GM04503 (cell line): ENCODE measurements at regions not wholly inside any gene's neighbourhood (a gene's known extent, or its start where the extent isn't known, plus 50 kb on each side); places are given as distances from the start of the nearest gene placed in this dataset.

Source experiments
- DNase-seq: peaks from one replicate; pipeline ENCODE4 v3.0.0-alpha.2; 2012; ENCODE audit warnings: low read depth

DNA sequence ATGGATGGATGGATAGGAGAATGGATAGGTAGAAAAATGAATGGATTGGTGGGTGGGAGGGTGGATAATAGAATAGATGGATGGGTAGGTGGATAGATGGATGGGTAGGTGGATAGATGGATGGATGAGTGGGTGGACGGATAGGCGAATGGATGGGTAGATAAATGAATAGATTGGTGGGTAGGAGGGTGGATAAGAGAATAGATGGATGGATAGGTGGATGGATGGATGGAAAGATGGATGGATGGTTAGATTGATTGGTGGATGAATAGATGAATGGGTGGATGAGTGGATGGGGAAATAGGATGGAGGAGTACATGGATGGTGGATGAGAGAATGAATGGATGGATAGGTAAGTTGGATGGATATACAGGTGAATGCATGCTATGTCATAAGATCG is 110.5 kb downstream of the CEBPB start:
- no peak for DNase-seq

DNA sequence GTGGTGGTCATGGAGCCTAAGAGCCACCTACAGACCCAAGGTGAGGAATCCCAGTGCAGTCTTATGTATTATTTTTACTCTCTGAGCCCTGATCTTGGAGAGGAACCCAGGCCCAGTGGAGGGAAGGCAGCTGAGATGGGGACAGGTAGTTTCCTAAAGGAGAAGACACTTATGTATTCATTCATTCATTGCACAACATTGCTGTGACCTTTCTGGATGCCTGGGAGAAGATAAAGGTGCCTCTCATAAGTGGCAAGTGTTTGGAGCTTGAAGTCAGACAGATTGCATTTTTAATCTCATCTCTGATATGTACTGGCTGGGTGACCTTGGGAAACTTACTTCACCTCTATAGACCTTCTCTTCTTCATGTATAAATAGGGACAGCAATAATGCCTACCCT is 111.1 kb downstream of the CEBPB start:
- no peak for DNase-seq

DNA sequence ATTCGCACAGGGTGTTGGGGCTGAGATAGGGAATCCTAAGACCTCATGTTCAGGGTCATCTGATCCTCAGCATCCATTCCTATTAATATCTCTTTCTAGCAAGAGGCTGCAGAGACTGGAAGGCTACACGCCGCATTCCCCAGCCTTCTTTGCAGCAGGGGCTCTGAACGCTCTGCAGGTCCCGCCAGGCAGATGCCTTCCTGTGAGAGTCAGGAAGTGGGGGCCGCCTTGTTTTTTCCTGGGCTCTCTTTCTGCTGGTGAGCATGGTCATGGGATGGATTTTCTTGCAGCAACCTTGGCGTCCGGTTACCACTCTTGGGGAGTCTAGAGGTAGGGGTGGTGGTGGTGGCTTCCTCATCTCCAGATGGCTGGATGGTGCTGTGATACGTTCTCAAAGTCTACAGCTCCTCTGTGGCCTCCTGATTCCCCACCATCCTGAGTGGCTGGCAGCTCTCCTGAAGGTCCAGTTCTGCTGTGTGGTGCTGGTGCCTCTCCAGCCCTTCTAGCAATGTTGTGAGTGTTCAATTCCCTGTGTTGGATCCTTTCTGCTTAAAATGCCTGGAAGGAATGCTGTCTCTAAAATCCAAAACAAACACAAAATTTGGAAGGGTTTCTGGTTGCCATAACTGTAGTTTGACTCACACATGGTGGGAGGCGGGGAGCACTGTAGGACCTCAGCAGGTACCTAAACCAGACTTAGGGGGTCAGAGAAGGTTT is 111.9 kb downstream of the CEBPB start:
- no peak for DNase-seq

DNA sequence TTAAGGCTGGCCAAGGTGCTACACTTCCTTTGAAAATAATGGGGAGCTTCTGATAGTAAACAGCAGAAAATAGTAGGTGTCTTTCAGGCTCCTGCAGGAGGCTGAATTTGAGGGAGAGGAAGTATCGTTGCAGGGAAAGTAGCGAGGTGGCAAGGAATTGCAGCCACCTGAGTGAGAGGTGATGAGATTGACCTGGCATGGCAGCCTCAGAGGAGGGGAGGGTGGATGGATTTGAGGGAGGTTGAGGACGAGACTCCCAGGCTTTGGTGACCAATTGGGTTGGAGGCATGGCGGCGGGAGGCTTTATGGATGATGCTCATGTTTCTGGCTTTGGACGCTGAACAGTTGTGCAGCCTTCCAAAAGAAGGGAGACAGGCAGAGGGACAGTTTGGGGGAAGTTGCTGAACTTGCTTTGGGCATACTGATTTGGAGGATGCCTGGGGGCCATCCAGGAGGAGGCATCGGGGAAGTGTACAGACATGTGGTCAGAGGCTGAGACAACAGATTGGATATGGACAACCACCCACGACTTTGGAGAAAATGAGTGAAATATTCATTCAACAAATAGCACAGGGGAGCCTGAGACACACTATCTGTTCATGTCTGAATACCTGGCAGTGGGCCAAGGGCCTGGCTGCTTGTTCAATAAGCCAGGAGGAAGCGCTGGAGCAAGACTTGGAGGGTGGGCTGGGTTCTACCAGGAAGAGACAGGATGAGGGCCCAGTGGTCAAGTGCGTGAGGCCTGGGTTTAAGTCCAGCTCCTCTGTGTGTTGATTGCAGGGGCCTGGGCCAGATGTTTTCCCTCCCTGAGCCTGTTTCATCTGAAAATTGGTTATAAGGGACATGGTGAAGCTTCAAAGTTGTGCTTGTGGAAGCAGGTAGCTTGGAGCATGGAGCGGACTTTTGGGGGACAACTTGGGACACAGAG is 113.2 kb downstream of the CEBPB start:
- DNase-seq: no peak

DNA sequence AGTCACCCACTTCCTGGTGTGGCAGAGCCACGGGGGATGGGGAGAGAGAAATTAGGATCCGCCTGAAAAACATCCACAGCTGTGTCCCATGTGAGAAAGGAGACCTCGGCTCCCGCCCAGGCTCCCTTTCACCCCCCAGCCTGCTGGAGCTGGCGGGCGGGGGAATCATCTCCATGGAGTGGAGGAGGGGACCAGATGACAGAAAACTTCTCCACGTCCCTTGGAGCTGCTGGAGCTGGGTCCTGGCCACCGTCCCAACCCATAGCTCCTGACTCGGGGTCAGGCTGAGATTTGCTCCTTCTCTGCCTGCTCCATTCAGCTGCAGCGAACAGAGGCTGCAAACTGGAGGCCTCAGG is 113.8 kb downstream of the CEBPB start:
- peak; percentile 68 for DNase-seq

DNA sequence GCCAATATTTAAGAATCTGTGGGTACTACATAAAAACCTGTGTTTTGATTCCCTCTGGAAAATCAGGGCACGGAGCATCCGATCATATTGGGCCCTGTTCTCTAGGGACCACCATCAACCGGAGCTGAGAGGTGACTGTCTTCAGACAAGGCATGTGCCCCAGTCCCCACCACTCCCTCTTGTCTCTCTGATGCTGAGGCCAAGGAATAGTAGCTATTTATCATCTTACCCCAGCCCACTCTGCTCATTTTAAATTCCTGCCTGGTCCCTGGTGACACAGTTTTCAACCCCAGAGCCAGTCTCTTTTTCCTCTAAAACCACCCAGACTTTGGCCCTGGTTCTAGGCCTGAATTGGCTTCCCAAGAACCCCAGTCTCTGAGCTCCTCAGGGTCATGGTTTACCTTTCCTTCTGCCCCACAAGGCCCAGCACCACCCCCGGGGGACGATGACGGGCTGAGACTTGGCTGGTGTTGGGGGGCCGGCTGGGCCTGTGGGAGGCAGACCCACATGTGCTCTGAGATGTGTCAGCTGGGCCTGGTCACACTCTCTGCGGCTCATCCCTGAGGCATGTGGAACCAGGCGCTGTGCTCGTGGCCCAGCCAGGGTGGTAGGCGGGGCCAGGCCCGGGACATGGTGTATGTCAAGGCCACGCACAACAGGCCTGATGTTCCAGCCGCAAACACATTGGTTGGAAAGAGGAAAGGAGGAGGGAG is 114.4 kb downstream of the CEBPB start:
- peak; percentile 95 for DNase-seq

DNA sequence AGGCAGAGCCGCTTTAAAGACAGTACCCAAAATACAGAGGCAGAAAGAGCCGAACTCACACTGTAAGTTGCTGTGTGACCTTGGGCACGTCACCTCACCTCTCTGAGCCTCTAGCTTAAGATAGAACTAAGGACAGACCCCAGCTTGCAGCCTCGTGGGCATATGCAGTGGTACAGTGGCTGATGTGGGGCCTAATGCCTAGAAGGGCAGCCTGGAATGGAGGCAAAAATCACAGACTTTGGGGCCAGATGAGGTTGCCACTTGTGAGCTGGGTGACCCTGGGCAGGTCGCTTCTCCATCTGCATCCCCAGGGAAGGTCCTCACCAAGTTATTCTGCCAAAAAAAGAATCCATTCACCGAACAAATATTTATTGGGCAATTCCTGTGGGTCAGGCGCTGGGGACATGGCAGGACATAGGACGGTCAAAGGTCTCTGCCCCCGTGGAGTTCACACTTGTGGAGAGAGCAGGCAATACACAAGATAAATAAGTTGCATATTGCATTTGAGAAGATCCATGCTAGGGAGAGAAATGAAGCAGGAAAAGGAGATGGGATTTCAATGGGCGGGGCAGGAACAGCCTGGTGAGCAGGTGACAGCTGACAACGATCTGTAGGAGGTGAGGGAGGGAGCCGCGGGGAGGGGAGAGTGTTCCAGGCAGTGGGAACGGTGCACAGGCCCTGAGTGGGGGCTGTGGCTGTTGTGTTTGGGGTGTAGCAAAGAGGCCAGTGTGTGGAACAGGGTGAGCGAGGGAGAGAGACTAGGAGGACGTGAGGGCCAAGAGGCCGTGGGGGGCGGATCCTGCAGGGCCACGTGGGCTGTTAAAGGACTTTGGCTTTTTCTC is 115.2 kb downstream of the CEBPB start:
- DNase-seq: no peak

DNA sequence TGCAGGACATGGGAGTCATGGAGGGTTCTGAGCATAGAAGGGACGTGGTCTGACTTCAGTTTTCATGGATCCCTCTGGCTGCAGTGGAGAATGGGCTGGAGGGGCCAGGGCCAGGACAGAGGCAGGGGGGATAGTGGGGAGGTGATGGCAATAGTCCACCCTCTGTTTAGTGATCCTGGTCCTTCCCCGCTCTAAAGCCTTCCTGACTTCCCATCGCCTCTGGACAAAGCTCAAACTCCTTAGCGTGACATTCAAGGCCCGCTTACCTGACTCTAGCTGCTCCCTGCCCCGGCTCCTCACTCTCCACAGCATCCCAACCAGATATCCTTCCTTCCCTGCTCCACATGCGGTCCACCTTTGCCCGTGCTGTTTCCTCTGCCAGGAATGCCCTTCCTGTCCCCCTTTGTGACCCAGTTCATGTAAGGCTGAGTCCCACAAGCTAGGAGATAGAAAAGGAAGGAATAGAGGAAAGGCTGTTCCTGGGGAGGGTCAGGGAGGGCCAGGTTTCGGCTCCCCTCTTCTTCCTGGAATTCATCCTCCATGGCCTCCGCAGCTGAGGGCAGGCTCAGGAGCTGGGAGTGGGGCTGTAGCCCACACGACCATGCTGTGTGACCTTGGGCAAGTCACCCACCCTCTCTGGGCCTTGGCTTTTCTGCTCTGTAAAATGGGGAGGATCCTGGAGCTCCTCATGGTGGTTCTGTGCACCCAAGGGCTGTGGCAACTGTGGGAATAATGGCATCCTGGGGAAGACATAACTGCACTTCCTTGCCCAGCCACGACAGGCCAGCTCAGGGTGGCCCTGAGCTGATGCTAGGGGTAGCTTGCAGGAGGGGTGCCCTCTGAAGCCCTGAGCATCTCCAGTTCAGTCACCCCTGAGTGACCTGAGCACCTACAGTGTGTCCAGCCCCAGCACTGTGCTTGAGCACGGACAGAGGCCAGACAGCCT is 116.1 kb downstream of the CEBPB start:
- no peak for DNase-seq

DNA sequence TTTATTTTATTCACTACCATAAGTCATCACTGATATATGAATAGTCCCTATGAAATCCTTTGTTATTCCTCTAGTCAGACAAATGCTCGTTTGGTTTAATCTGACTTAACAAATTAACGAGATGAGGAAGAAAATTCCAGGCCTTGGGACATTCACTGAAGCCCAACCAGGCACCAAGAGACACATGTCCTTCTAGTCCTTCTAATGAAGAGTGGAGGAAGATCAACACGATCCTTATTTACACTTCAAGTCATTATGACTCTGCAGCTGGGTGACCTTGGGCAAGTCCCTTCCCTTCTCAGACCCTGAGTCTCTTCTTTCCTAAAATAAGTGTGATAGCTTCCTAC is 117.5 kb downstream of the CEBPB start:
- no peak for DNase-seq

DNA sequence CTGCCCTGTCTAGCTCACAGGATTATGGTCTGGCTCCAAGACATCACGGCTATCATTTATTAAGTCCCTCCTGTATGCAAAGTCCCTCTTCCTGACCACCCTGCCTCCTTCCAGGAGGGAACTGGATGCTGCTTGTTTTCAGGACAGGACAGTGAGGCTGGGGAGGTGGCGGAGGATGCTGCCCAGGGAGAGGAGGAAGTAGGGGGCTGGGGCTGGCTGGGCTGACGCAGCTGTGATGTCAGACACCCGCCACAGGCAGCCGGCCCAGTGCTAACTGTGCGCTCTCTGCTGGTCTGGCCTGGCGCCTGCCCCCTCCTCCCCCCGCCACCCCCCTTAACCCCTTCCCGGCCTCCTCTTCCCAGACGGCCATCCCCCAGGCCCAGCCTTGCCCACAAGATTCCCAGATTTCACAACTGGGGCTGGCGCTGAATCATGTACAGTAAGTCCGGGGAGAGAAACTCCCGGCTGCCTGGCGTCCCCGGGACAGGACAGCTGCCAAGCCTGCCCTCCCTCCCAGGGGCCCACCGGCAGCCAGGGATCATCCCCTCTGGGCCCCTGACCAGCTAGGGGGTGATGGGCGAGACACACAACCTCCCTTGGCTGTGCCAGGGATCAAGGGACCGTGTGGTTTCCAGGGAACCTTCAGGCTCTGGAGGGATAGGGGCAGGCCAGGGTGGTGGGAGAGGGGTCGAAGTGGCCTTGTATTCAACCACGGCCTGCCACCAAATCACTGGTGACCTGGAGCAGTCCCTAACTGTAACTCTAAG is 118.1 kb downstream of the CEBPB start:
- DNase-seq: peak; percentile 94

DNA sequence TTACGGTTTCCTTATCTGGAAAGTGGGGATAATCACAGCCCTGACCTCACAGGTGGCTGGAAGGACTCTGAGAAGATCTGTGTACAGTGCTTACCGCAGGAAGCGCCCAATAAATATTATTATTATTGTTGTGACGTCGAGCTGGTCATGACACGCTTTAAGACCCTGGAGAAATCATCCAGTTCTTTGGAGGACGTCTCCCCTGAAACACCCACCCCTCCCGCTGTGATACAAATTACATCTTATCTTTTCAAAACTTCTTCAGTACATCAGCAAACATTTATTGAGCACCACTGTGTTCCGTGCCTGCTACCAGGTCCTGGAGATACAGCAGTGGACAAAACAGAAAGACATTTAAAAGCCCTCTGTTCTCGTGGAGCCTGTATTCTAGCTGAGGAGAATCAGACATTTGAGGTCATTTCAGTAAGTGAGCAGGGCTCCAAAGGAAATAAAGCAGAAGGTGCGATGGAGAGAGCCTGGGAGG is 118.7 kb downstream of the CEBPB start:
- DNase-seq: no peak

DNA sequence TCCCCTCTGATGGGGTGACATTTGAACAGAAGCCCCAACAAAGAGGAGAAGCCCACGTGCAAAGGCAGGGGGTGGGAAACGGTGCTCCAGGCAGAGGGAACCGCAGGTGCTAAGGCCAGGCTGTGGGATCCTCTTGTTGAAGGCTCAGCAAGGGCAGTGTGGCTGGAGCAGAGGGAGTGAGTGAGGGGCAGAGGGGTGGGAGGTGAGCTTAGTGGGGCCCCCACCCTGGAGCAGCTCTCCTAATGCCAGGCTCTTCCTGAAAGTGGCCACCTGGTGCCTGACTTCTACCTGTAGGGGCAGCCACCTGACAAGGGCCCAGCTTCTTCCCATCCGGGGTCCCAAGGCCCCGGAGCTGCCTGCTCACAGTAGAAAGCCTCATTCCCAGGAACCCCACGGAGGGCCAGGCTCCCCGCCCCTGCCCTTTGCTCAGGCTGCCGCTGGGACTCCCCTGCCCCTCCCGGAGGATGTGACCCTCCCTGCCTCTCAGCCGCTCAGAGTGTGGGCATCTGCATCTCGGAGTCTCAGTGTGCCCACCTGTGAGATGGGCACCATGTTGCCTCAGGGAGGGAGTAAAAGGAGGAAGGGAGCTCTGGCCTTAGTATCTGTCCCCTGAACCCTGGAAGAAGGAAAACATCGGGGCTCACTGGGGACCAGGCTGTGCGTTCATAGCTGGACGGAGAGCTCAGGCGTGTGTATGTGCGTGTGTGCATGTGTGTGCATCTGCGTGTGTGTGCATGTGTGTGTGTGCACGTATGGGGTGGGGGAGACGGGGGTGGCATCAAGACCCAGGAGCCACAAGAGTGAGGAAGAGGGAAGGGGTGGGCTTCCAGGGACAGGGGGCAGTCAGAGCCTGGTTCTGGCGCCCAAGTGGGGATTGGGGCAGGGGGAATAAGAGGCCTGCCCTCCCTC is 119.4 kb downstream of the CEBPB start:
- DNase-seq: no peak

DNA sequence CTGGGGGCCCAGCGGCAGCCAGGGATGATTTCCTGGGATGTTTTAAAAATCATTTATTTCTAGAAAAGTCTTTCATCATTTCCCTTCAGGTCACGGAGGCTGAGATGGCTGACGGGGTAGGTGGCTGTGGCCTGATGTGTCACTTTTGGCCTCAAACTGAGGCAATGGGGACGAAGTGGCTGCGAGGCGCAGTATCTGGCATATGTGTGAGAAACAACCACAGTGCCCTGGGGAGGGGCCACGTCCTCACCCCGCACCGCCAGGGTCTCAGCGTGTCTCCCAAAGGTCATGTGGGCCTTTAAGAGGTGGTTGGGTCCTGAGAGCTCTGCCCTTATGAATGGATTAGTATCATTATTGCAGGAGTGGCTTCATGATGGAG is 120.0 kb downstream of the CEBPB start:
- DNase-seq: no peak

DNA sequence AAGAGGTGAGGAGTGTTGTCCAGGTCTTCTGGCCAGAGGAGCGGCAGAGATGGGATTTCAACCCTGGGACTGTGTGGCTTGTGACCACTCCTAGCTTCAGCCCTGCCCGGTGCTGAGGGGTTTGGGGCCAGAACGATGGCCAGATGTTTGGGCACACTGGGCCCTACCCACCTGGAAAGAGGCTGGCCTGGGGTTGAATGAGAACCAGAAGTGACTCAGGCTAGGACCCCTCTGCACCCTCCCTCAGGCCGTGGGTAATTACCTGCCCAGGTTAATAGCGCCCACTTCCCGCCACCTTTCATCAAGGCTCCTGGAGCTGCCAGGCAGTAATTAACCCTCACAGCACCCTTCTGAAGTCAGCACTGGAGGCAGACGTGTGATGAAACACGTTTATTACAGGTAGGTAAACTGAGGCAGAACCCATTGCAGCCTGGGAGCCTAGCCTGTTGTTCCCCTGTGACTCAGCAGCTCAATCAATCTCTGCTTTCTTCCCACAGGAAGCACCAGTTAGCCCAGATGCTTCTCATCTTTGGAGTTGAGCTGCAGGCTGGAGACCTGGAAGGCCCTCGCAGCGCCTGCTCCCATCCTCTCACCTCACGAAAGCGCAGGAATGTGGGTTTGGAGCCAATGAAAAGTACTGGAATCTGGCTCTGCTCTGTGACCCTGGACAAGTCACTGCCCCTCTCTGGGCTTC is 120.8 kb downstream of the CEBPB start:
- DNase-seq: no peak

DNA sequence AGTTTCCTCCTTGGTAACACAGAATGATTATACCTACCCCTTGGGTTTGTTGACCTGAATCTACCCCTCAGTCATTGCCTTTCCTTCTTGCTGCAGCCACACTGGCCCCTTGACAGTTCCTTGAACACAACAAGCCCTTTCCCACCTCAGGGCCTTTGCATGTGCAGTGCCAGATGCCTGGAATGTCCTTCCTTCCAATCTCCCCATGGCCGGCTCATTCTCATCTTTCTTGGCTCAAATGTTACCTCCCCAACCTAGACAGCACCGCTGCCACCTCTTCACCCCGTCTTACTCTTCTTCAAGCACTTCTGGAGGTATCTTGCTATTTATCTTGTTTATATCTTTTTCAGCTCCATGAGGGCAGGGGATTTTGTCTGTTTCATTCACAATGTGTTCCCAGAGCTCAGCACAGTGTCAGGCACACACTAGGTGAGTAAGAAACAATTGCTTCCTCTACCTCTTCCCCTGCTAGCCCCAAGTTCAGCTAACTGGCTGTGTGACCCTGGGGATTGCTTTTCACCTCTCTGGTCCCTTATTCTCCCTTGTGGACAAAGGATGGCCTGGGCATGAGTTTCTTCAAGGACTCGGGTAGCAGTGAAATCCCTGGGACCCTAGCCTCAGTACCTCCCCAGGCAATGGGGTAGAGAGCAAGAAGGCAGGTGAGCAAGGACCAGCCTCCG is 121.5 kb downstream of the CEBPB start:
- DNase-seq: no peak

DNA sequence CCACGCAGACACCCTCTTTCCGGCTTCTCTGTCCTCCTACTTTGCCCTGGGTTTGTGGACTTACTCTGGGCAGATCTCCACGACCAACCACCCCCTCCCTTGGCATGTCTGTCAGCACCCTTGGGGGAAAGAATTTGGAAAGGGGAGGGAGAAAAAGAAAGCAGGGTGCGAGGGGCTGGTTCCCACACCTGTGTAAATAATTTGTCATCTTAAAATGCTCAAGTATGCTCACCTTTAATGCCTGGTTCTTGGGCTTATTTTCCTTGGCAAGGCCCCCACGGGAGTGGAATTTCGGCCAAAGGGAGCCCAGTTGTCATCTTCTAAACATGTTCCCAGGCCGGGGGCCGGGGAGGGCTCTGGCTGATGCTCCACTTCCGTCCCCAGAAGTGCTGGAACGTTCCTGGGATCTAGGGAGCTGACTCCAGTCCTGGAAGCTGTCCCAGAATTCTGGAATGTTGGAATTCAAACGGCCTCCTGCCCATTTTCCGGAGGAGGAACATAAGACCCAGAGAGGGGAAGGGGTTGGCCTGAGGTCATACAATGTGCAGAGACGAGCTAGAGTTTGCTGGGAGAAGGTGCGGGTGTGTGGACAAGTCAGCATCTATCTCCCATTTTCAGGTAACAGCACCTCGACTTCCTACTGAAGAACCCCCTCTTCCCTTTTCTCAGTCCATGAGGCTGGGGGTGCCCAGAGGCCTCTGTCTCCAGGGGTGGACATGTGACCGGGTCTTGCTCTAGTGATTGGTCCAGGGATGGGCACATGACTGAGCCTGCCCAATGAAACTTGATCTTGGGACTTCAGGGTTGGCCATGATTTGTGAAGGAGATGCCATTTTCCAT is 122.3 kb downstream of the CEBPB start:
- peak; percentile 90 for DNase-seq

DNA sequence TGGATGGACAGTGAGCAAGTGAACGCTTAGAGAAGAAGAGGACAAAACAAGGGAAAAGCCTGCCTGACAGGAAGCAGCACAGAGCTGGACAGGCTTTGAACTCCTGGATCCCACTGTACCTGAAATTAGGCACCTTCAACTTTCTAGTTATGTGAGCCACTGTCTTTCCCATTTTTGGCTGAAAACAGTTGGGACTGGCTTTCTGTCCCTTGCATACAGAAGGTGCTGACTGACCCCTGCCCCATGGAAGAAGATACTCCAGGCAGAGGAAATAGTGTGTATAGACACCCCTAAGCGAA is 122.8 kb downstream of the CEBPB start:
- no peak for DNase-seq
